Fibroblast of mammary gland (primary cell): ENCODE measurements at regions not wholly inside any gene's neighbourhood (a gene's known extent, or its start where the extent isn't known, plus 50 kb on each side); places are given as distances from the start of the nearest gene placed in this dataset.

Experiments
- DNase-seq: peaks from one replicate; pipeline ENCODE4 v3.0.0-alpha.2; 2010; ENCODE audit warnings: low read depth
- H3K4me3 ChIP-seq: 2 replicates; pipeline ENCODE4 v1.5.1; 2011; ENCODE audit warnings: low read depth, mild to moderate bottlenecking, low read length, moderate library complexity; ENCODE audit not compliant: control insufficient read depth
- CTCF ChIP-seq: conservative IDR thresholded peaks from 2 replicates; pipeline ENCODE4 v1.5.1; 2011; ENCODE audit warnings: low read depth, low read length, inconsistent platforms; ENCODE audit not compliant: control insufficient read depth, insufficient read depth

DNA sequence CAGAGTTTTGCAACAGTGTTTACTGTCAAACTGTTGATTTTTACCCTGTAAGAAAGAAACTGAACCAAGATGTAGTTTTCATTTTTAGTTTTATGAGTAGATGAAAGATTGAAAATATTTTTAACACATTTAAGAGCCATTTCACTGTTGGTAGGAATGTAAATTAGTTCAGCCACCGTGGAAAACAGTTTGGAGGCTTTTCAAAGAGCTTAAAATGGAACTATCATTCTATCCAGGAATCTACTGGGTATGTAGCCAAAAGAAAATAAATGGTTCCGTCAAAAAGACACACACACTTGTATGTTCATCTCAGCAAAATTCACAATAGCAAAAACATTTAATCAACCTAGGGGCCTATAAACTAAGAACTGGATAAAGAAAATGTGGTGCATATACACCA, 729.8 kb upstream of the CDH7 start:
- no peak for DNase-seq
- no peak overlapping the region for H3K4me3 ChIP-seq
- no peak for TF ChIP-seq CTCF

DNA sequence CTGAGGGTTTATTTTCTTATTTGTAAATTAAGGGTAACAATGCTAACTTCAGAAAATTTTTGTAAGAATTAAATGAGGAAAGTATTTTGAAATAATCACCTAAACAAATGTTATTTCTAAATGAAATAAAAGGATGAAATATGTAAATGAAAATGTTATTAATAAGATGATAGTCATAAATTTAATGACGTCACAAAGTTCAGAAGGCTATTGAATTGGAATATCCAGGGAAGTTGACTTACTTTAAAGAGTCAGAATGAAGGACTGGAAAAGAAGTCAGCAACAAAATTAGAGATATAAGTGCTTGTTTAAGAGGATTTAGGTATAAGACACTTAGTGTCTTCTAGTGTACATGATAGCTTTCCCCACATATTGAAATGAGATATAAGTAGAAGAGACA, 732.6 kb upstream of the CDH7 start:
- no peak for TF ChIP-seq CTCF
- DNase-seq = no peak
- no peak overlapping the region for H3K4me3 ChIP-seq

- no peak overlapping the region for H3K4me3 ChIP-seq
These were observed 733.4 kb upstream of the CDH7 start for GRCh38 chr18:65017372-65017760.

DNA sequence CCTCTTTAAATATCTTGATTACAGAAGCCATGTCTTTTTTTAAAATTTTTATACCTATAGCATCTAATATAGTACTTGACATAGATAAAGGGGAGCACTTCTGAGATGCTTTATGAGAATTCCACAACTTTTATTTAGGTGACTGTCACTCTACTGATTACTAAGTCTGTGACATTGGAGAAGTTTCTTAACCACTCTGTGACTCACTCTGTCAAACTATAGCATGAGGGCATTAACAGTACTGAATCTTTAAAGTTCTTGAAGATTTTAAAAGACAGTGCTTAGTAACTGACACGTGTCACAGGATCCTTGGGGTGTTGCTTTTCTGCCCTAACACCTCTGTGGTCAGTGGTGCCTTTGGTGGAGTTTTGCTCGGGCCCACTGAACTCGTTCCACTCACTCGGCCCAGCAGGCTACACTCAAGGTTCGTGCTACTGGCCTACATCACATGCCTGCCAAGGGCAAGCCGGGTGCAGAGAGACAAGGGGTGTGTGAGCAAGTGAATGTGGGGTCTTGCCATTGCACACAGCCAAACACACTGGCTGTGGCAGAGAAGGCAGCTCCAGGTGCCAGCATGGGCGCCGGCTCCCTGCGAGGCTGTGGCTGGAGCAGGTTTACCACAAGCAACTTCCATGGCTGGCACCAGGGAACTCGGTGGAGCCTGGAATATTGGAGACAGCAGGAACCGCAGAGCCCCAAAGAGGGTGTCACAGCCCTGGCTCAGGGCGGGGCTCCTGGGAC, 734.0 kb upstream of the CDH7 start:
- H3K4me3 ChIP-seq = no peak overlapping the region
- no peak for TF ChIP-seq CTCF
- DNase-seq = no peak

More at GRCh38 chr18:65017372-65017760, 733.4 kb upstream of the CDH7 start:
- no peak for DNase-seq
- TF ChIP-seq CTCF = no peak

- H3K4me3 ChIP-seq = no peak overlapping the region
- no peak for TF ChIP-seq CTCF
- no peak for DNase-seq
These were observed 756.4 kb upstream of the CDH7 start for GRCh38 chr18:64994370-64994769.

- H3K4me3 ChIP-seq = no peak overlapping the region
- DNase-seq = no peak
- no peak for TF ChIP-seq CTCF
These were observed 757.1 kb upstream of the CDH7 start for GRCh38 chr18:64993695-64994094.

GRCh38 chr18:64992654-64993053, 758.2 kb upstream of the CDH7 start:
- H3K4me3 ChIP-seq = no peak overlapping the region
- no peak for TF ChIP-seq CTCF
- no peak for DNase-seq
